ENCODE measurements at regions not wholly inside any gene's neighbourhood (a gene's known extent, or its start where the extent isn't known, plus 50 kb on each side); places are given as distances from the start of the nearest gene placed in this dataset.

DNA sequence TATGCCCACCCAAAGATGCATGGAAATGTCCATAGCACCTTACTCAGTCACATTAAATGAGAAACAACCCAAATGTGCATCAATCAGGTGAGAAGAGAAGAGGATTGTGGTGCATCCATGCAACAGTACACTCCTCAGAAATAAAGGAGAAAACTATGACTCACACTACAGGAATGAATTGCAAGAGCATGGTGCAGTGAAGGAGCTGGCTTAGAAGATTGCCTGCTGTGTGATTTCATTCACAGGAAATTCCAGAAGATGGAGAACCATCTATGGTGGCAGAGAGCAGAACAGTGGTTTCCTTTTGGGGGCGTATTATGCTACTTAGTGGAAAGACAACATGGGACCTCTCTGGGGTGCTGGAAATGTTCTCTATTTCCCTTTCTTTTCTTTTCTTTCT, 278.6 kb upstream of the AJAP1 start:
- Histone ChIP-seq H3K4me2 (no peak overlapping the region), H3K9ac (no peak overlapping the region)

DNA sequence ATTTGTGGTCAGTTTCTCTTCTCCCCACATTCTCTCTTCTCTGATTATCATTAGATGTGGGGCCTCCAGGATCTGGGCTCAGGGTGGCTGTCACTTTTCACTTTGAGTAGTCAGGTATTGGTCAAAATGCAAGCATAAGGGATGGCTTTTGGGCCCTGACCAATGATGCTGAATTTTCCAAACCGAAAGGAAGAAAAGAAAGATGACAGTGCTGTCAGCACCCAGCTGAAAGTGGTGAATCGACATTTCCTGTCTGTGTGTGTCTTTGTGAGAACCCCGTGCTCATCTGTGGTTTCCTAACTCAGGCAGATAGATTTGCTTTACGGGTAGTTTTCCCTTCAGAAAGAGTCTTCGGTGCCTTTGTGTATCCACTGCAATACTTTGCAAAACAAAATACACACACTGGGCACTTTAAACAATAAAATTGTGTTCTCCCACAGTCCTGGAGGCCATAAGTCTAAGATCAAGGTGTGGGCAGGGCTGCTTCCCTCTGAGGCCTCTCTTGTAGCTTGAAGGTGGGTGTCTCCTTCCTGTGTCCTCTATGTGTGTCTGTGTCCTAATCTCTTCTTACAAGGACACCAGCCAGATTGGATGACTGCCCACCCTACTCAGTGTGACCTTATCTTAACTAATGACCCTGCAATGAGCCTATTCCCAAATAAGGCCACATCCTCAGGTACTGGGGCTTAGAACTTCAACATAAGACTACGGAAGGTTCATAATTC, 274.8 kb upstream of the AJAP1 start:
- TF ChIP-seq, protein P1, sequence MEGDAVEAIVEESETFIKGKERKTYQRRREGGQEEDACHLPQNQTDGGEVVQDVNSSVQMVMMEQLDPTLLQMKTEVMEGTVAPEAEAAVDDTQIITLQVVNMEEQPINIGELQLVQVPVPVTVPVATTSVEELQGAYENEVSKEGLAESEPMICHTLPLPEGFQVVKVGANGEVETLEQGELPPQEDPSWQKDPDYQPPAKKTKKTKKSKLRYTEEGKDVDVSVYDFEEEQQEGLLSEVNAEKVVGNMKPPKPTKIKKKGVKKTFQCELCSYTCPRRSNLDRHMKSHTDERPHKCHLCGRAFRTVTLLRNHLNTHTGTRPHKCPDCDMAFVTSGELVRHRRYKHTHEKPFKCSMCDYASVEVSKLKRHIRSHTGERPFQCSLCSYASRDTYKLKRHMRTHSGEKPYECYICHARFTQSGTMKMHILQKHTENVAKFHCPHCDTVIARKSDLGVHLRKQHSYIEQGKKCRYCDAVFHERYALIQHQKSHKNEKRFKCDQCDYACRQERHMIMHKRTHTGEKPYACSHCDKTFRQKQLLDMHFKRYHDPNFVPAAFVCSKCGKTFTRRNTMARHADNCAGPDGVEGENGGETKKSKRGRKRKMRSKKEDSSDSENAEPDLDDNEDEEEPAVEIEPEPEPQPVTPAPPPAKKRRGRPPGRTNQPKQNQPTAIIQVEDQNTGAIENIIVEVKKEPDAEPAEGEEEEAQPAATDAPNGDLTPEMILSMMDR (conservative IDR thresholded peaks at IDR 0.05; ENCODE audit: low read depth, low read length), result no peak
- H3K4me1 ChIP-seq (ENCODE audit: low read depth, poor library complexity, severe bottlenecking), result no peaks in the 10 kb centered on the region
- H3K27me3 ChIP-seq (ENCODE audit: insufficient read depth, low read depth), result no peaks in the 10 kb centered on the region
- H3K36me3 ChIP-seq (ENCODE audit: insufficient read depth), result no peaks in the 10 kb centered on the region
- no peak overlapping the region for H2AFZ ChIP-seq (ENCODE audit: low read depth)
- no peaks in the 10 kb centered on the region for H3K79me2 ChIP-seq (ENCODE audit: insufficient read depth, low read depth)
- H3K4me3 ChIP-seq (IDR thresholded peaks at IDR 0.05; ENCODE audit: insufficient read depth, low read depth, low read length), result no peak overlapping the region
- H3K4me2 ChIP-seq, result no peak overlapping the region
- no peak overlapping the region for H3K9ac ChIP-seq
- H3K27ac ChIP-seq, result no peak overlapping the region
- H4K20me1 ChIP-seq (ENCODE audit: insufficient read depth), result no peaks in the 10 kb centered on the region

More for the DNA sequence above, 278.6 kb upstream of the AJAP1 start:
- no peak overlapping the region for H3K4me3 ChIP-seq (IDR thresholded peaks at IDR 0.05; ENCODE audit: insufficient read depth, low read depth, low read length)
- H3K27me3 ChIP-seq (ENCODE audit: insufficient read depth, low read depth), result no peaks in the 10 kb centered on the region
- H4K20me1 ChIP-seq (ENCODE audit: insufficient read depth), result no peaks in the 10 kb centered on the region
- no peak overlapping the region for H2AFZ ChIP-seq (ENCODE audit: low read depth)
- TF ChIP-seq, protein P1 (conservative IDR thresholded peaks at IDR 0.05; ENCODE audit: low read depth, low read length), result no peak
- H3K36me3 ChIP-seq (ENCODE audit: insufficient read depth), result no peaks in the 10 kb centered on the region
- H3K79me2 ChIP-seq (ENCODE audit: insufficient read depth, low read depth), result no peaks in the 10 kb centered on the region
- no peaks in the 10 kb centered on the region for H3K4me1 ChIP-seq (ENCODE audit: low read depth, poor library complexity, severe bottlenecking)
- no peak overlapping the region for H3K27ac ChIP-seq

DNA sequence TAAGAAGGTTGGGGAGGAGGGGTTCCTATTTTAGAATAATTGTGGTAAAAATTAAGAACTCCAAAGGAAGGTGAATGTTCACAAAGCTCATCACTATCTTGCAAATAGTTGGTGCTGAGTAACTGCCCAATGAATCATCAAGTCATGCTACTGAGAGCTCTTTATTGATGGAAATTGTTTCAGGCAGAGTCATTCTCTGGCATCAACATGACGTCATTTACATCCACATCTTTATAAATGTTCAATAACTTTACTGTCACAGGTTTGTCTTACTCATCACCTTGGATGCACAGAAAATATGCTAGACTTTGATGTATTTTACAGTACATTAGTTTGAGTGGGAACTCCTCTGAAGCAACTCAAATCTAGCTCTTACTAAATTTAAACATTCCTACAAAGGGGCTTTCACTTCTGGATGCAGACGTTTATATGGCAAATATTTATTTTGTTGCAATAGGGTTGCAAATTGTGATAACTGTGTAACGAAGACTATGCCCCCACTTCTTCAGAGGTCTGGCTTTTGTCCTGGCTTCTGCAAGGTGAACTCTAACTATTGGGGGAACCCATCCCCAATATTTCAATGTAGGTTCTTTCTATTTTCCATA, 273.7 kb upstream of the AJAP1 start:
- no peak overlapping the region for H3K4me2 ChIP-seq
- H3K4me3 ChIP-seq (IDR thresholded peaks at IDR 0.05; ENCODE audit: insufficient read depth, low read depth, low read length), result no peak overlapping the region
- no peaks in the 10 kb centered on the region for H3K79me2 ChIP-seq (ENCODE audit: insufficient read depth, low read depth)
- no peaks in the 10 kb centered on the region for H3K27me3 ChIP-seq (ENCODE audit: insufficient read depth, low read depth)
- no peak overlapping the region for H3K27ac ChIP-seq
- no peaks in the 10 kb centered on the region for H3K4me1 ChIP-seq (ENCODE audit: low read depth, poor library complexity, severe bottlenecking)
- no peaks in the 10 kb centered on the region for H4K20me1 ChIP-seq (ENCODE audit: insufficient read depth)
- TF ChIP-seq, protein P1 (conservative IDR thresholded peaks at IDR 0.05; ENCODE audit: low read depth, low read length), result no peak
- H2AFZ ChIP-seq (ENCODE audit: low read depth), result no peak overlapping the region
- no peak overlapping the region for H3K9ac ChIP-seq
- H3K36me3 ChIP-seq (ENCODE audit: insufficient read depth), result no peaks in the 10 kb centered on the region

DNA sequence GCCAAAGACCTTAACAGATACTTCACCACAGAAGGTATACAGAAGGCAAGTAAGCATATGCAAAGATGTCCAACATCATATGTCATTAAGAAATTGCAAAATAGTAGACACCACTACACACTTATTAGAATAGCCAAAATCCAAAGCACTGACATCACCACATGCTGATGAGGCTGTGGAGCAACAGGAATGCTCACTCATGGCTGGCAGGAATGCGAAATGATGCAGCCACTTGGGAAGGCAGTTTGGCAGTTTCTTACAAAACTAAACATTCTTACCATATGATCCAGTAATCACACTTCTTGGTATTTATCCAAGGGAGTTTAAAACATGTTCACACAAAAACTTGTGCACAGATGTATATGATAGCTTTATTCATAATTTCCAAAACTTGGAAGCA, 261.2 kb upstream of the AJAP1 start:
- Histone ChIP-seq H3K4me1 (ENCODE audit: low read depth, poor library complexity, severe bottlenecking) (no peaks in the 10 kb centered on the region), H2AFZ (ENCODE audit: low read depth) (no peak overlapping the region), H3K9ac (no peak overlapping the region)

More for the DNA sequence above, 261.2 kb upstream of the AJAP1 start:
- Histone ChIP-seq H4K20me1 (ENCODE audit: insufficient read depth) (no peaks in the 10 kb centered on the region), H3K79me2 (ENCODE audit: insufficient read depth, low read depth) (no peaks in the 10 kb centered on the region), H3K4me2 (no peak overlapping the region), H3K27ac (no peak overlapping the region), H3K27me3 (ENCODE audit: insufficient read depth, low read depth) (no peaks in the 10 kb centered on the region; the same call in 1 of the 2 replicates), H3K4me3 (IDR thresholded peaks at IDR 0.05; ENCODE audit: insufficient read depth, low read depth, low read length) (no peak overlapping the region), H3K36me3 (ENCODE audit: insufficient read depth) (no peaks in the 10 kb centered on the region)
- TF ChIP-seq, protein P1 (conservative IDR thresholded peaks at IDR 0.05; ENCODE audit: low read depth, low read length), result no peak
